ENCODE measurements at regions not wholly inside any gene's neighbourhood (a gene's known extent, or its start where the extent isn't known, plus 50 kb on each side); places are given as distances from the start of the nearest gene placed in this dataset.

DNA sequence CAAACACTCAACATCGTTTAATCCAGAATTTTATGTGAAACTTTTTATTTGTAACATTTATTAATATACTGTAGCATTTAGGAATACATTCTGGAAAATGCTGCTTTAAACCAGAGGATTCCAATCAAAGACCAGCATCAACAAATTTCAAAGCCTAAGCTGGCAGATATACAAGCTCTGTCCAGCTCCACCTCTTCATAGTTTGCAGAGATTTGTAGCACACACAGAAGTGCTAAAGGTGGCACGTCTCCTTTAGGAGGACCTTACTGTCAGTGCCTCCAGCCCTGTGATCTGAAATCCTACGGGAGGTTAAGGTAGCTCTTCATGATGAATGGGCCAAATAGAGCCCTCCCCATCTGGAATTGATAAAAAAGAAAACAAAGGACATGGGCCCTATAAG is 329.7 kb upstream of the NECTIN3 start:
- no peak for DNase-seq (ENCODE audit: extremely low spot score)
- CTCF ChIA-PET = interaction anchor here (0.8 to 1.5 kb wide), 2 partner anchors 26 to 36 kb away, joined by 3 to 6 read pairs; no protein-coding TSS in a partner anchor

GRCh38 chr3:110743202-110743601 is 328.4 kb upstream of the NECTIN3 start:
- CTCF ChIA-PET = no interaction called here
- DNase-seq (ENCODE audit: extremely low spot score) = no peak
- POLR2A ChIA-PET = no interaction called here
- no peak for TF ChIP-seq CTCF (IDR thresholded peaks at IDR 0.05; ENCODE audit: control extremely low read depth, extremely low read depth, low read depth, missing control alignments)

More for the DNA sequence above, 329.7 kb upstream of the NECTIN3 start:
- POLR2A ChIA-PET = no interaction called here
- no peak for TF ChIP-seq CTCF (IDR thresholded peaks at IDR 0.05; ENCODE audit: control extremely low read depth, extremely low read depth, low read depth, missing control alignments)

GRCh38 chr3:110743984-110744383 is 327.6 kb upstream of the NECTIN3 start:
- DNase-seq (ENCODE audit: extremely low spot score) = no peak
- no peak for TF ChIP-seq CTCF (IDR thresholded peaks at IDR 0.05; ENCODE audit: control extremely low read depth, extremely low read depth, low read depth, missing control alignments)
- ChIA-PET CTCF (no interaction called here), POLR2A (no interaction called here)

DNA sequence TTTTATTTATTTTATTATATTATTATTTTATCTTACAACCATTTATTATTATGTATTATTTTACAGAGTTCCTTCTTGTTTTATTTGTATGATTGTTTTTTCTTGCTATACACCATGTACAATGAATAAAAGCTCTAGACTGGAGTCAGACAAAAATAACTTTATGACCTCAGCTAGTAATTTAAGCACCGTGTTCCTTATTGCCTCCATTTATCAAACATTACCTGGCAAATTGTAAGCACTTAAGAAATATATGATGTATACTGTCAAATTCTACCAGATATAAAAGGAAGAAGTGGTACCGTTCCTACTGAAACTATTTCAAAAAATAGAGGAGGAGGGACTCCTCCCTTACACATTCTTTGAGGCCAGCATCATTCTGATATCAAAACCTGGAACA is 326.9 kb upstream of the NECTIN3 start:
- no peak for TF ChIP-seq CTCF (IDR thresholded peaks at IDR 0.05; ENCODE audit: control extremely low read depth, extremely low read depth, low read depth, missing control alignments)
- ChIA-PET POLR2A (no interaction called here), CTCF (no interaction called here)
- no peak for DNase-seq (ENCODE audit: extremely low spot score)

GRCh38 chr3:110749006-110749405 is 322.6 kb upstream of the NECTIN3 start:
- TF ChIP-seq CTCF (IDR thresholded peaks at IDR 0.05; ENCODE audit: control extremely low read depth, extremely low read depth, low read depth, missing control alignments) = no peak
- ChIA-PET CTCF (interaction anchor here (1.6 kb wide), 1 partner anchor 10 kb away, joined by 5 read pairs; no protein-coding TSS in a partner anchor), POLR2A (no interaction called here)
- DNase-seq (ENCODE audit: extremely low spot score) = no peak

GRCh38 chr3:110750201-110750600 is 321.4 kb upstream of the NECTIN3 start:
- no peak for TF ChIP-seq CTCF (IDR thresholded peaks at IDR 0.05; ENCODE audit: control extremely low read depth, extremely low read depth, low read depth, missing control alignments)
- no peak for DNase-seq (ENCODE audit: extremely low spot score)
- POLR2A ChIA-PET = interaction anchor here (0.9 kb wide), 1 partner anchor 345 kb away, joined by 4 read pairs; no protein-coding TSS in a partner anchor
- CTCF ChIA-PET = no interaction called here

DNA sequence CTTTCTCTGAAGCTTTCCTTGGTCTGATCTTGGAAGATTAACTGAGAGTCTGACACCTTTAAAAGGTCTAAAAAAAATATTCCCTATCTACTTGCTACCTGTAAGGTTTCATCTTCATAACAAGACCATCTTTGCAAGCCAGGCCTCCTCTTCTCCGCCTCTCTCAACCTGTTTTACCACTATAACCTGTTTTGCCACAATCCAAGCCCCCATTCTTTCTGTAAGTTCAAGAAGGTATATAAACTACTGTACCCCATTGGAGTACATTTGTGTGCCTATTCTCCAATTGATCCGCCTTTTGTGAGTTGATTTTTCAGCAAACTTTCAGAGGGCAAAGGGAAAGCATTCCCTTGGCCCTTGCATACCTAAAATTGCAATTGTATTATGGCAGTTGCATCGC is 319.3 kb upstream of the NECTIN3 start:
- ChIA-PET POLR2A (no interaction called here), CTCF (no interaction called here)
- no peak for DNase-seq (ENCODE audit: extremely low spot score)
- TF ChIP-seq CTCF (IDR thresholded peaks at IDR 0.05; ENCODE audit: control extremely low read depth, extremely low read depth, low read depth, missing control alignments) = no peak

All from GM10248 (cell line).